IMR-90 (cell line): ENCODE measurements at regions not wholly inside any gene's neighbourhood (a gene's known extent, or its start where the extent isn't known, plus 50 kb on each side); places are given as distances from the start of the nearest gene placed in this dataset.

ENCODE experiments used
- ATAC-seq: fragments of 200-7000 bp; cut with Tn5 transposase; 2 replicates; pipeline ENCODE4 v1.9.1; 2020; ENCODE audit warnings: low read depth, mild to moderate bottlenecking, moderate library complexity
- BruUV-seq: library from RNA; stranded (reverse); fragments of 400-500 nt; replicated peaks from 2 replicates; lab custom pipeline; 2021; lab: Mats Ljungman, UMichigan
- CTCF ChIA-PET: fragments of 300-600 bp; formaldehyde crosslinking; extraction: SDS; loops from one replicate; lab custom pipeline; 2021; ENCODE audit warnings: antibody characterized with exemption; lab: Yijun Ruan, JAX
- POLR2A ChIA-PET: fragments of 300-600 bp; sonication (Branson Sonifier 250); formaldehyde crosslinking; loops from one replicate; lab custom pipeline; 2022; ENCODE audit warnings: antibody characterized with exemption; ENCODE audit not compliant: unreplicated experiment; lab: Charles Lee
- DNase-seq: peaks from one replicate; pipeline ENCODE4 v3.0.0; 2013
- H2AFZ ChIP-seq: replicated peaks from 2 replicates; pipeline ENCODE3; 2013; ENCODE audit warnings: low read length, mild to moderate bottlenecking; ENCODE audit not compliant: poor library complexity
- H2AK5ac ChIP-seq: 2 replicates; pipeline ENCODE4 v1.6.1; 2013; ENCODE audit warnings: low read depth, low read length, inconsistent platforms
- H2AK9ac ChIP-seq: replicated peaks from 2 replicates; pipeline ENCODE3; 2013; ENCODE audit warnings: mild to moderate bottlenecking, low read depth, low read length, moderate library complexity; ENCODE audit not compliant: poor library complexity
- H2BK120ac ChIP-seq: 2 replicates; pipeline ENCODE4 v1.6.1; 2013; ENCODE audit warnings: low read depth, low read length, inconsistent platforms
- H2BK15ac ChIP-seq: 3 replicates; pipeline ENCODE4 v1.6.1; 2013; ENCODE audit warnings: low read depth, low read length, inconsistent platforms
- H2BK20ac ChIP-seq: 2 replicates; pipeline ENCODE4 v1.6.1; 2013; ENCODE audit warnings: low read depth, mild to moderate bottlenecking, inconsistent platforms, low read length, moderate library complexity
- H2BK5ac ChIP-seq: 2 replicates; pipeline ENCODE4 v1.6.1; 2013; ENCODE audit warnings: mild to moderate bottlenecking, low read depth, low read length, inconsistent platforms; ENCODE audit not compliant: poor library complexity, severe bottlenecking
- H3K14ac ChIP-seq: replicated peaks from 2 replicates; pipeline ENCODE4 v1.6.1; 2013; ENCODE audit warnings: low read depth, low read length, inconsistent platforms
- H3K18ac ChIP-seq: 2 replicates; pipeline ENCODE4 v1.6.1; 2013; ENCODE audit warnings: low read depth, low read length, control low read depth
- H3K23ac ChIP-seq: 2 replicates; pipeline ENCODE4 v1.6.1; 2013; ENCODE audit warnings: low read depth, low read length, inconsistent platforms
- H3K27ac ChIP-seq: 2 replicates; pipeline ENCODE4 v1.5.1; 2013; ENCODE audit warnings: mild to moderate bottlenecking, control low read depth, low read length; ENCODE audit not compliant: insufficient read depth
- H3K27me3 ChIP-seq: 2 replicates; pipeline ENCODE4 v1.6.1; 2013; ENCODE audit warnings: low read length; ENCODE audit not compliant: control insufficient read depth, insufficient read depth
- H3K36me3 ChIP-seq: 2 replicates; pipeline ENCODE4 v1.6.1; 2013; ENCODE audit warnings: low read length, mixed read lengths; ENCODE audit not compliant: control insufficient read depth, insufficient read depth
- H3K4ac ChIP-seq: 2 replicates; pipeline ENCODE4 v1.6.1; 2013; ENCODE audit warnings: low read depth, low read length, inconsistent platforms
- H3K4me1 ChIP-seq: 2 replicates; pipeline ENCODE4 v1.6.1; 2013; ENCODE audit warnings: low read length, mixed read lengths; ENCODE audit not compliant: control insufficient read depth, insufficient read depth
- H3K4me2 ChIP-seq: 2 replicates; pipeline ENCODE4 v1.6.1; 2013; ENCODE audit warnings: low read depth, mild to moderate bottlenecking, control low read depth, low read length, moderate library complexity
- H3K4me3 ChIP-seq: 2 replicates; pipeline ENCODE4 v1.5.1; 2013; ENCODE audit warnings: low read depth, mild to moderate bottlenecking, control low read depth, low read length, moderate library complexity; ENCODE audit not compliant: insufficient read depth
- H3K56ac ChIP-seq: 2 replicates; pipeline ENCODE4 v1.6.1; 2013; ENCODE audit warnings: low read length, inconsistent platforms; ENCODE audit not compliant: insufficient read depth; ENCODE audit errors: extremely low read depth
- H3K79me1 ChIP-seq, 2 experiments: 2 replicates each; pipeline ENCODE4 v1.6.1; 2013; ENCODE audit warnings: low read length in 2 of 2, inconsistent platforms in 1 of 2, low read depth in 1 of 2
- H3K9ac ChIP-seq: 2 replicates; pipeline ENCODE4 v1.6.1; 2013; ENCODE audit warnings: low read depth, low read length, control low read depth
- H3K9me1 ChIP-seq: 2 replicates; pipeline ENCODE4 v1.6.1; 2013; ENCODE audit warnings: low read length, inconsistent platforms; ENCODE audit not compliant: insufficient read depth
- H3K9me3 ChIP-seq: 2 replicates; pipeline ENCODE4 v1.6.1; 2013; ENCODE audit warnings: low read length; ENCODE audit not compliant: control insufficient read depth, insufficient read depth
- H4K20me1 ChIP-seq: 2 replicates; pipeline ENCODE4 v1.6.1; 2013; ENCODE audit warnings: low read length, inconsistent platforms; ENCODE audit not compliant: insufficient read depth
- H4K5ac ChIP-seq: 2 replicates; pipeline ENCODE4 v1.6.1; 2013; ENCODE audit warnings: mild to moderate bottlenecking, low read depth, low read length, control low read depth
- H4K8ac ChIP-seq, 2 experiments: 2 replicates each; pipeline ENCODE4 v1.6.1; 2013; ENCODE audit warnings: low read depth in 2 of 2, low read length in 2 of 2, control low read depth in 1 of 2, inconsistent platforms in 1 of 2
- H4K91ac ChIP-seq: 2 replicates; pipeline ENCODE4 v1.6.1; 2013; ENCODE audit warnings: low read depth, low read length, inconsistent platforms; ENCODE audit not compliant: insufficient read depth
- BHLHE40 ChIP-seq: fragments of 150-350 bp; IDR thresholded peaks from 2 replicates; pipeline ENCODE4 v1.6.1; 2016; ENCODE audit warnings: mild to moderate bottlenecking, low read depth, low read length
- CEBPB ChIP-seq: IDR thresholded peaks from 2 replicates; pipeline ENCODE4 v1.6.1; 2012; ENCODE audit warnings: low read depth, low read length, improper control_type of control experiment
- CHD1 ChIP-seq: IDR thresholded peaks from 2 replicates; pipeline ENCODE4 v1.6.1; 2012; ENCODE audit warnings: low read depth, low read length, improper control_type of control experiment
- FOS ChIP-seq: fragments of 150-350 bp; IDR thresholded peaks from 2 replicates; pipeline ENCODE4 v1.6.1; 2016; ENCODE audit warnings: low read depth, low read length
- MAFK ChIP-seq: IDR thresholded peaks from 2 replicates; pipeline ENCODE4 v1.6.1; 2012; ENCODE audit warnings: low read depth, low read length, improper control_type of control experiment
- MAZ ChIP-seq: IDR thresholded peaks from 2 replicates; pipeline ENCODE4 v1.6.1; 2012; ENCODE audit warnings: low read depth, mild to moderate bottlenecking, low read length, improper control_type of control experiment, moderate library complexity, borderline replicate concordance
- MXI1 ChIP-seq: IDR thresholded peaks from 2 replicates; pipeline ENCODE4 v1.6.1; 2012; ENCODE audit warnings: low read depth, mild to moderate bottlenecking, low read length, moderate library complexity, borderline replicate concordance
- NFE2L2 ChIP-seq: fragments of 150-350 bp; IDR thresholded peaks from 2 replicates; pipeline ENCODE4 v1.6.1; 2016; ENCODE audit warnings: low read depth, mild to moderate bottlenecking, low read length
- POLR2A ChIP-seq: IDR thresholded peaks from 2 replicates; pipeline ENCODE4 v1.6.1; 2012; ENCODE audit warnings: mild to moderate bottlenecking, low read depth, low read length
- RAD21 ChIP-seq: IDR thresholded peaks from 2 replicates; pipeline ENCODE4 v1.6.1; 2012; ENCODE audit warnings: low read length, improper control_type of control experiment
- RCOR1 ChIP-seq: IDR thresholded peaks from 2 replicates; pipeline ENCODE4 v1.6.1; 2012; ENCODE audit warnings: mild to moderate bottlenecking, low read length, improper control_type of control experiment; ENCODE audit not compliant: insufficient replicate concordance
- RFX5 ChIP-seq: IDR thresholded peaks from 2 replicates; pipeline ENCODE4 v1.8.0; 2012; ENCODE audit warnings: low read depth, mild to moderate bottlenecking, low read length, moderate library complexity
- SMC3 ChIP-seq: fragments of 150-350 bp; IDR thresholded peaks from 2 replicates; pipeline ENCODE4 v1.6.1; 2016; ENCODE audit warnings: low read depth, mild to moderate bottlenecking, antibody characterized with exemption, low read length, moderate library complexity
- WGBS, 2 experiments: methylation state at CpG; one replicate each; pipeline versions ENCODE4 v1.1.5 to v1.1.7; 2013; ENCODE audit warnings: missing lambda C conversion rate in 2 of 2; ENCODE audit not compliant: insufficient read length in 1 of 2; ENCODE audit errors: extremely low coverage in 2 of 2; 5-methylcytosine and 5-hydroxymethylcytosine counted together
- dilution Hi-C: fragments of 300-500 bp; cut with HindIII; formaldehyde crosslinking; loops from one replicate; pipeline ENCODE4 v1.14.3; 2018; ENCODE audit warnings: low sequenced_read_pairs; ENCODE audit not compliant: unreplicated experiment
- in situ Hi-C: fragments of 300-500 bp; cut with MboI; formaldehyde crosslinking; loops from 3 replicates; pipeline ENCODE4 v1.14.3; 2019; ENCODE audit warnings: low sequenced_read_pairs, inconsistent platforms, mixed read lengths
- intact Hi-C: fragments of 100-400 bp; cut with micrococcal nuclease; formaldehyde crosslinking; loops from 2 replicates; pipeline ENCODE4 v1.10.0; 2022
- TF ChIP-seq, protein P1 (sequence below): conservative IDR thresholded peaks from 2 replicates; pipeline ENCODE4 v1.5.1; 2012; ENCODE audit warnings: mild to moderate bottlenecking, low read depth, low read length, improper control_type of control experiment
- TF ChIP-seq, protein P2 (sequence below): fragments of 150-350 bp; IDR thresholded peaks from 2 replicates; pipeline ENCODE4 v1.6.1; 2016; ENCODE audit warnings: low read depth, mild to moderate bottlenecking, low read length, moderate library complexity, borderline replicate concordance
- TF ChIP-seq, protein P3 (sequence below): fragments of 150-350 bp; IDR thresholded peaks from 2 replicates; pipeline ENCODE4 v1.6.1; 2017; ENCODE audit warnings: mild to moderate bottlenecking, antibody characterized with exemption, low read length, low read depth

DNA sequence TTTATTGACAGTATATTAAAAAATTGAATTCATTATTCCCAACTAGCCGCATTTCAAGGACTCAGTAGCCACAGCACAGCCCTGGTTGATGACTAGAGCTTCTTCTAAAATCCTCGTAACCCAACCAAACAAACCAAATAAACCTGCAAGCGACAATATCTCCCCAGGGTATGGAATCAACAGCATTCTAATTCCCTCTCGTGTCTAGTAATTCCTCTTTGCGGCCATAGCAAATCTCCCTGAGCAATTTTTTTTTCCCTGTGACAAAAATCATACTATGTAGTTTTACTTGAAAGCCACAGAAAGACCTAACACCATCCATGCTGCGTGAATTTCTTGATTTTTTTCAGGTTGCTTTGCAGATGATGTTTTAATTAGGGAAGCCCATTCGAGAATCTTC is 143.4 kb upstream of the MYOCD start:
- Histone ChIP-seq H2AK9ac (no peak overlapping the region), H3K4me2 (peak overlapping the region; percentile 58; the same call in 1 of the 2 replicates), H3K27ac (no peak overlapping the region; the same call in 1 of the 2 replicates), H2BK5ac (peak overlapping the region; percentile 28), H4K5ac (no peak overlapping the region; the same call in 1 of the 2 replicates), H3K9me1 (no peaks in the 10 kb centered on the region), H2BK15ac (peak overlapping the region; percentile 94; the same call in 1 of the 3 replicates), H3K79me1 (no peaks in the 10 kb centered on the region), H4K91ac (peak overlapping the region; percentile 81; the same call in 1 of the 2 replicates), H3K23ac (peak overlapping the region; percentile 63; the same call in 1 of the 2 replicates), H3K14ac (peak overlapping the region; percentile 78), H4K20me1 (no peaks in the 10 kb centered on the region), H3K4me1 (peaks cover 6% of the 10 kb centered on the region; the same call in 1 of the 2 replicates), H2BK20ac (peak overlapping the region; percentile 91), H3K27me3 (no peaks in the 10 kb centered on the region), H2AFZ (no peak overlapping the region), H3K56ac (peak overlapping the region; percentile 13; the same call in 1 of the 2 replicates), H3K9ac (no peak overlapping the region), H2BK120ac (peak overlapping the region; percentile 83), H3K36me3 (no peaks in the 10 kb centered on the region), H3K4ac (peak overlapping the region; percentile 54), H3K9me3 (no peaks in the 10 kb centered on the region), H3K4me3 (no peak overlapping the region), H3K18ac (peak overlapping the region; percentile 76; the same call in 1 of the 2 replicates), H2AK5ac (0 out of 2 replicates have a peak overlapping the region, but pooled peaks have one; percentile 39), H4K8ac (peak overlapping the region; percentile 29 to 66; a peak in 2 of 4 replicates)
- ATAC-seq (no peak), DNase-seq (no peak)
- WGBS, 2 experiments, result no CpG with 5 or more reads among the region's 7 CpGs
- no peak for TF ChIP-seq FOS
- TF ChIP-seq MAFK, result no peak
- TF ChIP-seq CHD1, result no peak
- no peak for TF ChIP-seq SMC3
- no peak for TF ChIP-seq CEBPB
- no peak for TF ChIP-seq POLR2A
- TF ChIP-seq MXI1, result no peak
- TF ChIP-seq RFX5, result no peak
- TF ChIP-seq MAZ, result no peak
- TF ChIP-seq, protein P1, sequence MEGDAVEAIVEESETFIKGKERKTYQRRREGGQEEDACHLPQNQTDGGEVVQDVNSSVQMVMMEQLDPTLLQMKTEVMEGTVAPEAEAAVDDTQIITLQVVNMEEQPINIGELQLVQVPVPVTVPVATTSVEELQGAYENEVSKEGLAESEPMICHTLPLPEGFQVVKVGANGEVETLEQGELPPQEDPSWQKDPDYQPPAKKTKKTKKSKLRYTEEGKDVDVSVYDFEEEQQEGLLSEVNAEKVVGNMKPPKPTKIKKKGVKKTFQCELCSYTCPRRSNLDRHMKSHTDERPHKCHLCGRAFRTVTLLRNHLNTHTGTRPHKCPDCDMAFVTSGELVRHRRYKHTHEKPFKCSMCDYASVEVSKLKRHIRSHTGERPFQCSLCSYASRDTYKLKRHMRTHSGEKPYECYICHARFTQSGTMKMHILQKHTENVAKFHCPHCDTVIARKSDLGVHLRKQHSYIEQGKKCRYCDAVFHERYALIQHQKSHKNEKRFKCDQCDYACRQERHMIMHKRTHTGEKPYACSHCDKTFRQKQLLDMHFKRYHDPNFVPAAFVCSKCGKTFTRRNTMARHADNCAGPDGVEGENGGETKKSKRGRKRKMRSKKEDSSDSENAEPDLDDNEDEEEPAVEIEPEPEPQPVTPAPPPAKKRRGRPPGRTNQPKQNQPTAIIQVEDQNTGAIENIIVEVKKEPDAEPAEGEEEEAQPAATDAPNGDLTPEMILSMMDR, result no peak
- no peak for TF ChIP-seq RCOR1
- TF ChIP-seq NFE2L2, result no peak
- TF ChIP-seq, protein P2, sequence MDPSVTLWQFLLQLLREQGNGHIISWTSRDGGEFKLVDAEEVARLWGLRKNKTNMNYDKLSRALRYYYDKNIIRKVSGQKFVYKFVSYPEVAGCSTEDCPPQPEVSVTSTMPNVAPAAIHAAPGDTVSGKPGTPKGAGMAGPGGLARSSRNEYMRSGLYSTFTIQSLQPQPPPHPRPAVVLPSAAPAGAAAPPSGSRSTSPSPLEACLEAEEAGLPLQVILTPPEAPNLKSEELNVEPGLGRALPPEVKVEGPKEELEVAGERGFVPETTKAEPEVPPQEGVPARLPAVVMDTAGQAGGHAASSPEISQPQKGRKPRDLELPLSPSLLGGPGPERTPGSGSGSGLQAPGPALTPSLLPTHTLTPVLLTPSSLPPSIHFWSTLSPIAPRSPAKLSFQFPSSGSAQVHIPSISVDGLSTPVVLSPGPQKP, result no peak
- no peak for TF ChIP-seq BHLHE40
- TF ChIP-seq, protein P3, sequence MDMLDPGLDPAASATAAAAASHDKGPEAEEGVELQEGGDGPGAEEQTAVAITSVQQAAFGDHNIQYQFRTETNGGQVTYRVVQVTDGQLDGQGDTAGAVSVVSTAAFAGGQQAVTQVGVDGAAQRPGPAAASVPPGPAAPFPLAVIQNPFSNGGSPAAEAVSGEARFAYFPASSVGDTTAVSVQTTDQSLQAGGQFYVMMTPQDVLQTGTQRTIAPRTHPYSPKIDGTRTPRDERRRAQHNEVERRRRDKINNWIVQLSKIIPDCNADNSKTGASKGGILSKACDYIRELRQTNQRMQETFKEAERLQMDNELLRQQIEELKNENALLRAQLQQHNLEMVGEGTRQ, result no peak
- no peak for TF ChIP-seq RAD21
- in situ Hi-C loops, result loop anchor here (25.0 kb wide), 1 partner anchor 490 kb away; the partner anchor contains the start of gene ELAC2
- ChIA-PET POLR2A (interaction anchor here (0.6 kb wide), 1 partner anchor 27 kb away, joined by 3 read pairs; no protein-coding TSS in a partner anchor), CTCF (no interaction called here)
- no TSS peak for BruUV-seq
- intact Hi-C loops, result no loop called here
- dilution Hi-C loops, result no loop called here
